GM23248 (cell line): ENCODE measurements at regions not wholly inside any gene's neighbourhood (a gene's known extent, or its start where the extent isn't known, plus 50 kb on each side); places are given as distances from the start of the nearest gene placed in this dataset.

Experiments used
- DNase-seq: peaks from one replicate; pipeline ENCODE4 v3.0.0-alpha.2; 2015
- H2AFZ ChIP-seq: fragments of 200-600 bp; sonication (generic); 2 replicates; pipeline ENCODE4 v1.6.1; 2016; ENCODE audit warnings: antibody characterized with exemption
- H3F3A ChIP-seq: fragments of 200-600 bp; sonication (generic); 2 replicates; pipeline ENCODE4 v1.6.1; 2016; ENCODE audit warnings: mild to moderate bottlenecking, antibody characterized with exemption, mixed run types; ENCODE audit not compliant: insufficient read depth
- H3K27ac ChIP-seq: fragments of 200-600 bp; sonication (generic); 2 replicates; pipeline ENCODE4 v1.5.1; 2016; ENCODE audit warnings: mild to moderate bottlenecking
- H3K27me3 ChIP-seq: fragments of 200-600 bp; sonication (generic); replicated peaks from 2 replicates; pipeline ENCODE4 v1.6.1; 2016; ENCODE audit warnings: mild to moderate bottlenecking; ENCODE audit not compliant: insufficient read depth
- H3K36me3 ChIP-seq: fragments of 200-600 bp; sonication (generic); 2 replicates; pipeline ENCODE4 v1.6.1; 2016; ENCODE audit warnings: low read depth, mild to moderate bottlenecking
- H3K4me1 ChIP-seq: fragments of 200-600 bp; sonication (generic); 2 replicates; pipeline ENCODE4 v1.6.1; 2016; ENCODE audit warnings: mild to moderate bottlenecking; ENCODE audit not compliant: insufficient read depth
- H3K4me2 ChIP-seq: fragments of 200-600 bp; sonication (generic); one replicate; pipeline ENCODE4 v1.6.1; 2016; ENCODE audit warnings: mild to moderate bottlenecking; ENCODE audit not compliant: unreplicated experiment
- H3K4me3 ChIP-seq: fragments of 200-600 bp; sonication (generic); 2 replicates; pipeline ENCODE4 v1.5.1; 2016; ENCODE audit warnings: mild to moderate bottlenecking
- H3K79me2 ChIP-seq: fragments of 200-600 bp; sonication (generic); 2 replicates; pipeline ENCODE4 v1.6.1; 2016; ENCODE audit warnings: mild to moderate bottlenecking; ENCODE audit not compliant: insufficient read depth
- H3K9ac ChIP-seq: fragments of 200-600 bp; sonication (generic); 2 replicates; pipeline ENCODE4 v1.6.1; 2016; ENCODE audit warnings: mild to moderate bottlenecking
- H3K9me2 ChIP-seq: fragments of 200-600 bp; sonication (generic); 2 replicates; pipeline ENCODE4 v1.6.1; 2016; ENCODE audit warnings: mixed run types, mild to moderate bottlenecking, moderate library complexity; ENCODE audit not compliant: insufficient read depth
- H3K9me3 ChIP-seq: fragments of 200-600 bp; sonication (generic); one replicate; pipeline ENCODE4 v1.6.1; 2017; ENCODE audit warnings: low read depth
- H4K20me1 ChIP-seq: fragments of 200-600 bp; sonication (generic); 2 replicates; pipeline ENCODE4 v1.6.0; 2016; ENCODE audit not compliant: insufficient read depth
- EZH2 ChIP-seq: fragments of 200-600 bp; sonication (generic); IDR thresholded peaks from 2 replicates; pipeline ENCODE4 v1.6.1; 2018; ENCODE audit warnings: antibody characterized with exemption, mild to moderate bottlenecking; ENCODE audit not compliant: insufficient read depth, poor library complexity, severe bottlenecking
- EZH2phosphoT487 ChIP-seq: fragments of 200-600 bp; sonication (generic); IDR thresholded peaks from 2 replicates; pipeline ENCODE4 v1.6.1; 2018; ENCODE audit warnings: antibody characterized with exemption, moderate library complexity, mild to moderate bottlenecking, low read depth; ENCODE audit not compliant: insufficient read depth
- WGBS, 2 experiments: methylation state at CpG; one replicate each; pipeline ENCODE4 v1.1.6; 2015 to 2017; ENCODE audit warnings: low lambda C conversion rate in 2 of 2, low coverage in 1 of 2; ENCODE audit errors: missing lambda C conversion rate in 2 of 2; 5-methylcytosine and 5-hydroxymethylcytosine counted together
- in situ Hi-C: fragments of 300-500 bp; cut with MboI; formaldehyde crosslinking; loops from 2 replicates; pipeline ENCODE4 v1.15.0; 2020

DNA sequence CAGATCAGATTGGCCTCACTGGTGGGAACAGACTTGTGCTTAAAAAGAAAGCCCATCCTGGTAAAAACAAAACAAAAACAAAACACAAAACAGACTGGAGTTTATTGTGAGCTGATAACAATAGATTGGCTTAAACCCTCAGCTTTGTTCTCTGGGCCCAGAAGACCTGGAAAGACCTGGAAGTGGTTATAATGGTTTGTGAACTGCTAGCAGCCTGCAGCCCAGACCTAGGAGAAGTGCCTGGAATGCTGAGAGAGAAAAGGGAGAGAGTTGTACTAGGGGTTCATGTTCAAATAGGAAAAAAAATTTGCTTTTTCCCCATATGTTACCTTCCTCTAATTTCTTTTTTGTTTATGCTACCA is 396.6 kb downstream of the DMAC1 start:
- Histone ChIP-seq H3K4me2 (no peak overlapping the region), H3K9me3 (no peaks in the 10 kb centered on the region), H3K9me2 (no peaks in the 10 kb centered on the region), H3F3A (no peaks in the 10 kb centered on the region), H3K27me3 (no peaks in the 10 kb centered on the region; the same call in 1 of the 2 replicates), H3K4me3 (no peak overlapping the region), H3K36me3 (no peaks in the 10 kb centered on the region), H2AFZ (no peak overlapping the region), H3K9ac (no peak overlapping the region), H4K20me1 (no peaks in the 10 kb centered on the region), H3K79me2 (no peaks in the 10 kb centered on the region), H3K27ac (no peak overlapping the region), H3K4me1 (no peaks in the 10 kb centered on the region)
- TF ChIP-seq EZH2phosphoT487: no peak
- TF ChIP-seq EZH2: no peak
- DNase-seq: no peak
- in situ Hi-C loops: no loop called here

DNA sequence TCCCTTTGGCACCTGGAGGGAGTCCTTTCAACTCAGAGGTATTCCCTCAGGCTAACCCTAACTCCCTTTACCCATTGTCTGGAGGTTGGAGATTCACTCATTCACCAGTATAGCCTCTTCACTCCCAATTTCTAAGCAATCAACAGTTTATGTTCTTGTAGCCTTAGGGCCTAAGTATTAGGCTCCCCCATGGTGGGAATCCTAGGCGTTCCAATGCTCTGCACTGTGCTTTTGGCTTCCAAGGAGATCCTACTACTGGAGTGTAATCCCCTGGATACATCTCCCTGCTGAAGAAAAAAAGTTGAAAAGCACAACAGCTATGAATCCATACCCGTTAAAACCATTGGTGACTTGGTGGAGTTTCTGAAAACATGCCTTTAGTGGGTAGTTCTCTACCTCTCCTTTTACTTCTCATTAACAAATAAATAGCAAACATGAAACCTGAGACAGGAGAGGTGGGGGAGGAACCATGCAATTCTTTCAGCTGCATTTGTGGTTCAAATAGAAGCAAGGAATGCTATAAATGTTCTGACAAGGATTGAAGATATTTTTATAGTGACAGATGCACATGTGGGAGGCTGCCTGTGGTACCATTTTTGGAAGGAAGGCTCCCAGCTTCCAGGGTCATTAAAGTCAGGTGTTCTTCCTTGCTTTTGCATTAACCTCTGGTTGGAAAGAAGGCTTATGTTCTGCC is 397.1 kb downstream of the DMAC1 start:
- Histone ChIP-seq H3K27ac (no peak overlapping the region), H3K9me3 (no peaks in the 10 kb centered on the region), H3K4me3 (no peak overlapping the region), H3K79me2 (no peaks in the 10 kb centered on the region), H3K9ac (no peak overlapping the region), H3F3A (no peaks in the 10 kb centered on the region), H4K20me1 (no peaks in the 10 kb centered on the region), H2AFZ (no peak overlapping the region), H3K9me2 (no peaks in the 10 kb centered on the region), H3K36me3 (no peaks in the 10 kb centered on the region), H3K4me2 (no peak overlapping the region), H3K27me3 (no peaks in the 10 kb centered on the region; the same call in 1 of the 2 replicates), H3K4me1 (no peaks in the 10 kb centered on the region)
- no peak for DNase-seq
- in situ Hi-C loops: no loop called here
- WGBS, 2 experiments: 0% methylated on average over 2 of the region's 2 CpGs
- TF ChIP-seq EZH2 (no peak), EZH2phosphoT487 (no peak)

- H3K36me3 ChIP-seq: no peaks in the 10 kb centered on the region
- no peak overlapping the region for H2AFZ ChIP-seq
- H3K27me3 ChIP-seq: no peaks in the 10 kb centered on the region; the same call in none of the 2 replicates
- H3K4me2 ChIP-seq: no peak overlapping the region
- H3K9me3 ChIP-seq: no peaks in the 10 kb centered on the region
- H3K9ac ChIP-seq: no peak overlapping the region
- 45 to 46% methylated on average over 2 of the region's 2 CpGs for WGBS, 2 experiments
- in situ Hi-C loops: no loop called here
- H4K20me1 ChIP-seq: no peaks in the 10 kb centered on the region
- H3K9me2 ChIP-seq: no peaks in the 10 kb centered on the region
- H3K4me1 ChIP-seq: no peaks in the 10 kb centered on the region
- H3K79me2 ChIP-seq: no peaks in the 10 kb centered on the region
- DNase-seq: no peak
- no peak overlapping the region for H3K4me3 ChIP-seq
- no peak overlapping the region for H3K27ac ChIP-seq
- H3F3A ChIP-seq: no peaks in the 10 kb centered on the region
- no peak for TF ChIP-seq EZH2
- TF ChIP-seq EZH2phosphoT487: no peak
Observed at GRCh38 chr9:7401116-7401515, 398.5 kb downstream of the DMAC1 start.

GRCh38 chr9:7394002-7394774 is 405.4 kb downstream of the DMAC1 start:
- Histone ChIP-seq H3K79me2 (no peaks in the 10 kb centered on the region), H3K4me3 (no peak overlapping the region), H3K27me3 (peaks cover 13% of the 10 kb centered on the region), H3K4me1 (no peaks in the 10 kb centered on the region), H3K9me2 (no peaks in the 10 kb centered on the region), H3F3A (no peaks in the 10 kb centered on the region), H3K27ac (no peak overlapping the region), H3K36me3 (no peaks in the 10 kb centered on the region), H2AFZ (no peak overlapping the region), H3K4me2 (no peak overlapping the region), H3K9me3 (no peaks in the 10 kb centered on the region), H3K9ac (no peak overlapping the region), H4K20me1 (no peaks in the 10 kb centered on the region)
- no peak for DNase-seq
- WGBS, 2 experiments: 25 to 29% methylated on average over 8 of the region's 8 CpGs
- in situ Hi-C loops: no loop called here
- no peak for TF ChIP-seq EZH2phosphoT487
- no peak for TF ChIP-seq EZH2
